ENCODE measurements at regions not wholly inside any gene's neighbourhood (a gene's known extent, or its start where the extent isn't known, plus 50 kb on each side); places are given as distances from the start of the nearest gene placed in this dataset.

DNA sequence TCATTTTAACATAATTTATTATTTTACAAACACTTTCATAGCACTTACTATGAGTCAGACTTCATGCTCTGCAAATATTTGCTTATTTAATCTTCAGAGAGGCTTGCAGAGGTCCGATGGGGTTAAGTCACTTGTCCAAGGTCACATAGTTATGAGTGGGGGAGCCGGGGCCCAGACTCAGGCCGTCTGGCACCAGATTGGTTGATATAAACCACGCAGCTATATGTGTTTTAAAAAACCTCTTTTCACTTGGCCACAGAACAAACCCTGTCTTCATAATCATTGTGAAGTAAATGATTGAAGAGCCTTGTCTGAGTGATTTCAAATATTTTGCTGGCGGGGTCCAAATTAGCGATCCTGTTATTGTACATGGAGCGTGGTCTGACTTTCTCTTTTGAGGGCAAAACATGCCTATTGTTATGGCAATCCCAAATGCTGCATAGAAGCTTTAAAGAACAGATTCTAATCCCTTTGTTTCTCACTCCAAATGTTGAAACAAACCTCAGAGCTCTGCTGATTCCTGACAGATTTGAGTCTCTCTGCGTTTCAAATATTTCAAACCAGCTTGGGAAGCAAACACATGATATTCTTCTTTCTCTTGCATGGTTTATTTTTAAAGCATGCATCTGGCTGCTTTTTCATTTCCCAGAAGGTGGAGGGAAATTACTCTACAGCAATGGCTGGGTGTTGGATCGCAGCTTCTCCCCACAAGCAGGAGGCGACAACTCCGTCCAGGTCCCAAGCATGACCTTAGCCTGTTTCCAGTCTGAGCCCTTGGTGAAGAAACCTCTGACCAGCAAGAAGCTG is 142.4 kb downstream of the DDX1 start:
- no peak for DNase-seq (ENCODE audit: low read depth)

- no peak for DNase-seq (ENCODE audit: low read depth)
Measured at GRCh38 chr2:15734674-15735483, 143.2 kb downstream of the DDX1 start.

- no peak for DNase-seq (ENCODE audit: low read depth)
Measured at GRCh38 chr2:15735484-15736326, 144.0 kb downstream of the DDX1 start.

DNA sequence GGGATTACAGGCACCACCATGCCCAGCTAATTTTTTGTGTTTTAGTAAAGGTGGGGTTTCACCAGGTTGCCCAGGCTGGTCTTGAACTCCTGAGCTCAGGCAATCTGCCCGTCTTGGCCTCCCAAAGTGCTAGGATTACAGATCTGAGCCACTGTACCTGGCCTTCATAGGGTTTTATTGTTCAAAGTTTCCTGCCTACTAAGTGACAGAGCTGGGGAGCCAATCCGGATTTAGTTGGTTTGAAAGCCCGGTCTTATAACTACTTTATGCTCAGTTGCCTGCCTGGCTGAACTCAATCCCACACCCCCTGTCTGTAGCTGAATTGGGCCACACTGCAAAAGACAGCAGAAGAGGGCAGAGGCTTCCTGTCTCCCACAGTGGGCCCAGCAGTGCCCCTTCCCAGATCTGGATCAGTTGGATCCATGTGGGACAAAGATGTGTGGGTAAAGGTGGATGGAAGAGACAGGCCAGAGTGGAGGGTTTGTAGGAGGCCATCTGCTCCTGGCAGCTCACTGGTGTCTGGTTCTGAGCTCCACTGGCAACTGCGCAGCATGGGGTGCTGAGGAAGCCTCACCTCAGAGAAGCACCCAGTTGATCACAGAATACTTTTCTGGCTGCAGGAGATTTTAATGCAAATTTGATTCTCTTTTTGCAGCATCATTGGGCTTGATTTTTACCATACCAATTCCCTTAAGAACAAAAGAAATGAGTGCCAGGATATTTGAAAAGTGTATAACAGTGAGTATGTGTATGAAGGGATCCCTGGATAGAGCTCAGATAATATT is 144.9 kb downstream of the DDX1 start:
- DNase-seq (ENCODE audit: low read depth): no peak

DNA sequence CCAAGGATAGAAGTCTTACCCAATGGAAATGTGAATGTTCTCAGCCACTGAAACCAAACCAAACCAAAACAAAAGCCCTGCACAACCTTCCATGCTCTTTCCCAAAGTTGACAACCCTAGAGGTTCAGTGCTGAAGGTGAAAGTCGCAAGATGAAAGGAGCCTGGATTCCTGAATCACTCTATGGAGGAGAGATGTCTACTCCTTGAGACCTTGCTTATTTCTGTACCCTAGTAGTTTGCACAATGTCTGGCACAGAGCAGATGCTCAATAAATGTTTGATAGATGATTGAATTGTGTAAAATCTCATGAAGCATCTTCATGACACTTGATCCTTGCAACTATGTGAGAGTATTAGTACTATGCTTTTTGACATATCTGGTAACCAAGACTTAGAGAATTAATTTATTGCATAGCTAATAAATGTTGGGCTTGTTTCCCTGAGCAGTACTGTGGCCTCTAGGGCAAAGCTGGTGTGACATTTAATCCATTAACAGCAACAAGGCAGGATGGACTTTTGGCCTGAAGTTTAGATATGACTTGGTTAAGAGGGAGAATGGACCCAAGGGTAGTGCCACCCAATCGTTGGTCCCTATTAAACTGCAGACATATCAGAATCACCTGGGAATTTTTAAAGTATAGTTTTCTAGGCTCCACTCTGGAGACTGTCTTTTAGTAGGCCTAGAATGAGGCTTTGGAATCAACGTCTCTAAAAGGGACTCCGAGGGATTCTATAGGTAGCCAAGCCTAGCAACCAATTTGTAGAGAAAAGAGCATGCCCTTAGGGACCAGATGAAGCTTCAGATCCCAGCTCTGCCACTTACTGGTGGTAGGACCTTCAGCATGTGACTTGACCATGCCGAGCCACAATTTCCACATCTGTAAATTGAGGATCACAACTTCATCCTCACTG is 145.9 kb downstream of the DDX1 start:
- DNase-seq (ENCODE audit: low read depth): no peak

GRCh38 chr2:15738225-15738546 is 146.5 kb downstream of the DDX1 start:
- no peak for DNase-seq (ENCODE audit: low read depth)

DNA sequence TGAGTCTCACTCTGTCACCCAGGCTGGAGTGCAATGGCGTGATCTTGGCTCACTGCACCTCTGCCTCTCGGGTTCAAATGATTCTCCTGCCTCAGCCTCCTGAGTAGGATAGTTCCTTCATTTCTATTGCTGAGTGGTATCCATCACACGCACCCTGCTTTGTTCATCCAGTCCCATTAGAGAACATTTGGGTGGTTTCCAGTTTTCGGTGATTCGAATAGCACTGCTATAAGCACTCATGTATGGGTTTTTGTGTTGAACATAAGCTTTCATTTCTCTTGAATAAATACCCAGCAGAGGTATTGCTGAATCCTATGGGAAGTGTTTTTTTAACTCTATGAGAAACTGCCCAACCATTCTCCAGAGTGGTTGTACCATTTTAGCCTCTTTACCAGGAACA is 147.3 kb downstream of the DDX1 start:
- DNase-seq (ENCODE audit: low read depth): no peak

DNA sequence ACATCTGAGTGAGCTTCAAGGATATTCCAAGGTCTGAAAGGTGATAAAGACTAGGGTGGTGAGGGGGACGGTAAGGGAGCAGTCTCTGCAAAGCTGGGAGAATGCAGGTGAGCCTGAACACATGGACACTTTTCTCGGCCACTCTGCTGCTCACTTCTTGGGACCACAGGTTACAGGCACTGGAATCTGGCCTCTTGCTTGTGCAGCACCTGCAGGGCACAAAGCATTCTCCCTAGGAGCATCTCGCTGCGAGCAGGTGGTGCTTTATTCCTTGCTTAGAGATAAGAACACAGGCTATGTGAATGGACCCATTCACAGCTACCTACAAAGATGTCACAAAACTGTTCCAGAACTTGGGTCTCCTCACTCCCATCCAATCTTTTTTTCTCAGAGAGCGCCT is 153.2 kb downstream of the DDX1 start:
- DNase-seq (ENCODE audit: low read depth): no peak

DNA sequence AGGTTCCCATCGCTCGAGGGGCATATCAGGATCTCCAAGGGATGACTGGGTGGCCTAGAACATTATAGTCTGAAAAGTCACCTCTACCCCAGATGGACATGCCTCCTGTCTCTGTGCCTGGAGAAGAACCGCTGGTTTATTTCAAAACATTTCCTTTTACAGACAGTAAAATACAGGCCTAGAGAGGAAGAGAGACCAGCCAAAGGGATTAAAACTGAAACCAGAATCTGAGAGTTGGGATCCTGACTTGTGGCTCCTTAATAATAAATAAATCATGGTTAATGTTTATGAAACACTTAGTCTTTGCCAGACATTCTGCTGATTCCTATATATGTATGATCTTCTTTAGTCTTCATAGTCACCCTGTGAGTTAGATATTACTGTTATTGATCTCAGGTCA is 153.7 kb downstream of the DDX1 start:
- DNase-seq (ENCODE audit: low read depth): no peak

GRCh38 chr2:15745907-15746702 is 154.4 kb downstream of the DDX1 start:
- no peak for DNase-seq (ENCODE audit: low read depth)

GRCh38 chr2:15746703-15747550 is 155.3 kb downstream of the DDX1 start:
- DNase-seq (ENCODE audit: low read depth): no peak

GRCh38 chr2:15747603-15748471 is 156.2 kb downstream of the DDX1 start:
- no peak for DNase-seq (ENCODE audit: low read depth)

- DNase-seq (ENCODE audit: low read depth): peak; percentile 17
Measured at GRCh38 chr2:15748736-15749323, 157.2 kb downstream of the DDX1 start.

DNA sequence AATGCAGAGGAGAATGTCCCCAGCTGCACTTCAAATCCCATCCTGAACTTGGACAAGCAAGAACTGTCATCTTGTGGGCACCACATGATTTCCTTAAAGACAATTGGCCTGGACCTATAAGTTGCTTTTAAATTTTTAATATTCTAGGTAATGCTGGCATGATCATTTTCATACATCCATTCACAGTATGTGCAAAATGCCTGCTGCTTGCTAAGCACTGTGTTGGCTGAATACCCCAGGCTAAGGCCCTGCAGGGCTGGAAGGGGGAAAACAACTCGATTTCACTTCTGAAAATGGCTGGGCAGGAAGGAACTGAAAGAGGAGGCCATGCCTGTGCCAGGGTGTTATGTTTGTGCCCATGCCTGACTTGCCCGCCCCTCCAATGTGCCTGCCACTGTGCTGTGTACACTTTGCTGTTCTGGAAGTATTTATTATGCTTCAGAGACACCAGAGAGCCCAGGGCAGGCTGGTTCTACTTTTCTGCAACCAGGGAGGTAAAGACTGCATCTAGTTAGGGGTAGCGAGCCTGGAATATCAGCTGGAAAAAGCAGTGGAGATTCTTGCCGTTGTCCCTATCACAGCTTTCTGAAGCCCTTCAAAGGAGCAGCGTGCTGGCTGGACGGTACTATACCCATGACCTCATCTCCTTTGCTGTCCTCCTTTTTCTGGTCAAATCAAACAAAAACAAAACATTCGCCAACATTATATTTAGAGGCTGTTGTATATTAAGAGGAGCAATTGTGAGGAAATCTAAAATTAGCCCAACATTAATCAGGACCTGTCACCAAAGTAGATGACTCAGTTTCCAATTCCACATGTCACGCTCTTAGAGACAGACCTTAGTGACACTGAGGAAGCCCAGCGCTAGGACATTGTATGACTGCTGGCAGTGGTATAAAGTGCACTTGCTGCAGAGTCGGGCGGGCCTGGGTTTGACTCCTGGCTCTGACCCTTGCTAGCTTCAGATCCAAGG is 158.1 kb downstream of the DDX1 start:
- no peak for DNase-seq (ENCODE audit: low read depth)

DNA sequence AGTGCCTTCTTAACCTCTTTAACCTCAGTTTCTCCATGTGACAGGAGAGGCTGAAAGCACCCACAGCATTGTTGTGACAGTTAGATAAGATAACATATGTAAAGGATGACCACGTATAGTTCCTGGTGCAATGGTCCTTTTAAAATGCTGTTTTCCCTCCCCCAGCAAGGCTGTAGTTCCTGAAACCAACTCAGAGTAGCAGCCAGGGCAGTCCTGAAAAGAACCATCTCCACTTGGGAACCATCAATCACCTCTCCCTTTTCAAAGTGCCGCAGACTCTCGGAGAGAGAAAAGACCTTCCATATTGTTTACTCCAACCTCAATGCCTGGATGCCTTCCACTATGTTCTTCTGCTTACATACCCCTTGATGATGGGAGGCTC is 158.8 kb downstream of the DDX1 start:
- no peak for DNase-seq (ENCODE audit: low read depth)

- no peak for DNase-seq (ENCODE audit: low read depth)
Measured at GRCh38 chr2:15750822-15751329, 159.2 kb downstream of the DDX1 start.

Measured in HT1080 (cell line).